ENCODE measurements at regions not wholly inside any gene's neighbourhood (a gene's known extent, or its start where the extent isn't known, plus 50 kb on each side); places are given as distances from the start of the nearest gene placed in this dataset.
A peak's percentile ranks its signal among the peaks of the same experiment; 100 is the strongest.

DNA sequence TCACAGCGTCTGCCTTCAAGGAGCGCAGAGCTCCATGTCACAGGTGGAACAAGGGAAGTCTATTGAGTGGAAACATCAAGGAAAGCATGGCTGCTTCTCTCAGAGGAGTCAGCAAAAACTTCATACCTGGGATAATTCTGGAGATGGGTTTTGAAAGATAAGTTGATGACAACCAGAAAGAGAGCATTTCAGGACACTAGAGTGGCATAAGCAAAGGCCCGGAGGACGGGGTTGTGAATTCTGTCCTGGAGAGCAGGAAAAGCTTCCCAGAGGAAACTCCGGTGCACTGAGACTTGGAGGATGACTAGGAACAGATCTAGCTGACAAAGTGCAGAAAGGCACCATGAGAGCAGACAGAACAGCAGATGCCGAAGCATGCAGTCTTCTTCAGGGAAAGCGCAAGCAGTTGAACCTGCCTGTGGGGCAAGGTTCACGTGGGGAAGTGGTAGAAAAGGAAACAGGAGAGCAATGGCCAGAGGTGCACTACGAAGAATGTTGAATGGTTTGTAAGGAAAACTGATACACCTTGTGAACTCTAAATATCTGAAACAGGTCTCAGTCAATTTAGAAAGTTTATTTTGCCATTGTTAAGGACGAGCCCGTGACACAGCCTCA lies 222.9 kb downstream of the PLPP3 start:
- Histone ChIP-seq H3K18ac (ENCODE audit: extremely low read depth, low read length) (no peak overlapping the region), H3K79me2 (ENCODE audit: control insufficient read depth in 1 of 2, insufficient read depth in 2 of 2, low read length in 2 of 2) (no peaks in the 10 kb centered on the region), H3K36me3 (ENCODE audit: control insufficient read depth in 2 of 4, insufficient read depth in 4 of 4, low read length in 3 of 4) (no peaks in the 10 kb centered on the region), H3K4me3 (ENCODE audit: extremely low read depth in 1 of 4, insufficient read depth in 2 of 4, low read depth in 3 of 4, low read length in 4 of 4) (no peak overlapping the region), H4K91ac (replicated peaks; ENCODE audit: insufficient read length, low read length) (no peak overlapping the region), H3K27ac (ENCODE audit: low read depth, low read length) (no peak overlapping the region), H3K79me1 (ENCODE audit: low read depth, low read length) (no peaks in the 10 kb centered on the region), H2BK15ac (ENCODE audit: low read length) (no peak overlapping the region), H2BK120ac (replicated peaks; ENCODE audit: low read depth, low read length) (no peak overlapping the region), H2BK20ac (ENCODE audit: low read length) (no peak overlapping the region), H2AFZ (ENCODE audit: low read length) (no peak overlapping the region), H4K5ac (ENCODE audit: insufficient read length, low read depth, low read length) (no peak overlapping the region), H3K23ac (ENCODE audit: insufficient read length) (no peak overlapping the region), H3K4me1 (replicated peaks in 1 of 4; ENCODE audit: control insufficient read depth in 3 of 4, insufficient read depth in 4 of 4, low read length in 3 of 4) (no peaks in the 10 kb centered on the region), H3K9ac (replicated peaks in 1 of 4; ENCODE audit: extremely low read depth in 1 of 4, low read depth in 3 of 4, low read length in 3 of 4) (no peak overlapping the region), H3K27me3 (replicated peaks in 1 of 4; ENCODE audit: control insufficient read depth in 3 of 4, extremely low read depth in 1 of 4, insufficient read depth in 3 of 4, low read length in 3 of 4) (no peaks in the 10 kb centered on the region), H3K4ac (replicated peaks; ENCODE audit: insufficient read length, low read depth, low read length) (no peak overlapping the region), H3K56ac (replicated peaks; ENCODE audit: insufficient read length, low read depth, low read length) (no peak overlapping the region), H3K9me3 (ENCODE audit: insufficient read depth in 2 of 2, low read depth in 1 of 2, low read length in 1 of 2) (no peaks in the 10 kb centered on the region), H4K8ac (ENCODE audit: extremely low read depth, insufficient read depth, low read length) (peak overlapping the region; percentile 57; the same call in 1 of the 2 replicates), H4K20me1 (replicated peaks in 1 of 2; ENCODE audit: control insufficient read depth in 1 of 2, insufficient read depth in 2 of 2, low read length in 2 of 2) (no peaks in the 10 kb centered on the region), H3K4me2 (ENCODE audit: insufficient read depth in 1 of 2, low read depth in 2 of 2, low read length in 2 of 2) (no peak overlapping the region), H2AK5ac (ENCODE audit: low read depth, low read length) (no peak overlapping the region), H2BK5ac (ENCODE audit: low read depth, low read length) (no peak overlapping the region), H3K14ac (ENCODE audit: insufficient read length) (no peak overlapping the region), H2BK12ac (ENCODE audit: low read depth, low read length) (peak overlapping the region; percentile 42; the same call in 1 of the 2 replicates), H3K23me2 (ENCODE audit: low read depth, low read length) (no peaks in the 10 kb centered on the region)
- DNase-seq (ENCODE audit: low read depth in 1 of 2, low spot score in 2 of 2): no peak
- ChIA-PET POLR2A (ENCODE audit: partially characterized antibody) (no interaction called here), CTCF (ENCODE audit: partially characterized antibody) (no interaction called here)
- WGBS, 2 experiments (ENCODE audit: extremely low coverage in 1 of 2, insufficient coverage in 1 of 2, insufficient read length in 1 of 2, insufficient replicate concordance in 2 of 2, low coverage in 1 of 2, low lambda C conversion rate in 2 of 2, missing lambda C conversion rate in 1 of 2): 89% methylated on average over 11 of the region's 11 CpGs; no CpG with 5 or more reads in 1 of the 2 experiments
- no peak for FAIRE-seq
- TF ChIP-seq RNF2 (IDR thresholded peaks at IDR 0.05; ENCODE audit: borderline replicate concordance, low read depth, low read length, missing control alignments, poor library complexity, severe bottlenecking) (no peak), POLR2A (IDR thresholded peaks at IDR 0.05; ENCODE audit: control extremely low read depth in 1 of 2, low read depth in 2 of 2, low read length in 2 of 2) (no peak), BACH1 (IDR thresholded peaks at IDR 0.05; ENCODE audit: low read length) (no peak), SUZ12 (IDR thresholded peaks at IDR 0.05; ENCODE audit: low read length) (no peak), JUND (IDR thresholded peaks at IDR 0.05; ENCODE audit: low read length) (no peak), CTBP2 (IDR thresholded peaks at IDR 0.05; ENCODE audit: borderline replicate concordance, insufficient read depth, insufficient read length, low read length) (no peak), CHD2 (IDR thresholded peaks at IDR 0.05; ENCODE audit: low read length) (no peak), TAF1 (IDR thresholded peaks at IDR 0.05; ENCODE audit: low read depth, low read length) (no peak), SP1 (IDR thresholded peaks at IDR 0.05; ENCODE audit: low read depth, low read length) (no peak)
- TF ChIP-seq, protein P1, sequence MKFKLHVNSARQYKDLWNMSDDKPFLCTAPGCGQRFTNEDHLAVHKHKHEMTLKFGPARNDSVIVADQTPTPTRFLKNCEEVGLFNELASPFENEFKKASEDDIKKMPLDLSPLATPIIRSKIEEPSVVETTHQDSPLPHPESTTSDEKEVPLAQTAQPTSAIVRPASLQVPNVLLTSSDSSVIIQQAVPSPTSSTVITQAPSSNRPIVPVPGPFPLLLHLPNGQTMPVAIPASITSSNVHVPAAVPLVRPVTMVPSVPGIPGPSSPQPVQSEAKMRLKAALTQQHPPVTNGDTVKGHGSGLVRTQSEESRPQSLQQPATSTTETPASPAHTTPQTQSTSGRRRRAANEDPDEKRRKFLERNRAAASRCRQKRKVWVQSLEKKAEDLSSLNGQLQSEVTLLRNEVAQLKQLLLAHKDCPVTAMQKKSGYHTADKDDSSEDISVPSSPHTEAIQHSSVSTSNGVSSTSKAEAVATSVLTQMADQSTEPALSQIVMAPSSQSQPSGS (IDR thresholded peaks at IDR 0.05; ENCODE audit: low read length): no peak
